GM21360 (cell line): ENCODE measurements at regions not wholly inside any gene's neighbourhood (a gene's known extent, or its start where the extent isn't known, plus 50 kb on each side); places are given as distances from the start of the nearest gene placed in this dataset.
"Not testable (repeated sequence)": the region's sequence is repeated elsewhere in the genome, so short reads cannot be mapped to it uniquely, and the experiment has no call there.

Experiments
- ATAC-seq: cut with Tn5 transposase; IDR thresholded peaks from one replicate; pipeline ENCODE4 v1.9.1; 2021; ENCODE audit warnings: mild to moderate bottlenecking, moderate library complexity; ENCODE audit not compliant: unreplicated experiment

DNA sequence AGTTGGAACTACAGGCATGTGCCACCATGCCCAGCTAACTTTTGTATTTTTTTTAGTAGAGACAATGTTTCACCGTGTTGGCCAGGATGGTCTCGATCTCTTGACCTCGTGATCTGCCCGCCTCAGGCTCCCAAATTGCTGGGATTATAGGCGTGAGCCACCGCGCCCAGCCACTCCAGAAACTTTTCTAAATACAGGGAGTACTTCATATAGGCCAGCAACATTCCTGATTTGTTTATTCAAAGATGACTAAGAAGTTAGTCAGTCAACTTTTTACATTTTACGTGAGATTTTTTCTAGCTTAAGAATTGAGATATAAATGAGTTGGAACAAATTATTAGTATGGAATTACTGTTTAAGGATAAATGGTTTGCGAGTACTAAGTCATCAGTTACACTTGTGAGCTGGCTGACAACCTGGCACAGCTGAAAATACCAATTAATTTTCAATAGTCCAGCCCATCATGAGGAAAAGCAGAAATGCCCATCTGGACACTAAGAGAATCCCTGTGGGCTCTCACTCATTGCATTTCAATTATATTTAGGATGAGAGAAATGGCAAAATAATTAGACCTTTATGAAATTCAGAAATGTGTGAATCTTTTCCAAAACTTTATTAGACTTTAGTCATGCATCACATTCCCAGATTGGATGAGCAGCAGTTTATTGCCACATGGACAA, 430.8 kb upstream of the SPATA31A3 start:
- not testable (repeated sequence) for ATAC-seq

DNA sequence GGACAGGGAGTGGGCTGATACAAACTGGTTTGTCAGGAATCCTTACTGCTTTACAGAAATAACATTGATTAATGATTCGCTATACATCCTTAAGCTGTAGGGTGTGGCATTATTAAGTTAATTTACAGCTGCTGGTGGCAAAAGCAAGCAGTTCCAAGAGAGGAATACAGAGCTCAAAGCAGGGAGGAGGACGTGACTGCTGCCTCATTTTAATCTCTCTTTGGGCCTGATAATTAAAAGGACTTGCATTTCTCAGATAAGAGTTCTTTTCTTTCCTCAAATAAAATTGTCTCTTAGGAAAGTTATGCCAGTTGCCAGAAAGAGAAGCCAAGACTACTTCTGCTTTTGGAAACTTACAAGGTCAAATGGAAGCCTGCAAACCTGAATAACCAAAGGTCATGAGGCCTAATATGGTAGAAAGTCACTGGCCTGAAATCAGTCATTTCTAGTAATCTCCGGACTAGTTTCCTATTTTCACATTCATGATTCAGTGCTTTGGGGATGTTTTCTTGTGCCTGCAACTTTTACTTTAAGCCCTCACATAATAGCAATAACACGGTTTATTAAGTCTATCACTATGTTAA, 426.2 kb upstream of the SPATA31A3 start:
- ATAC-seq: not testable (repeated sequence)

- not testable (repeated sequence) for ATAC-seq
Observed at GRCh38 chr9:67417341-67417983, 425.1 kb upstream of the SPATA31A3 start.

- ATAC-seq: not testable (repeated sequence)
Observed at GRCh38 chr9:67416639-67417038, 424.3 kb upstream of the SPATA31A3 start.

DNA sequence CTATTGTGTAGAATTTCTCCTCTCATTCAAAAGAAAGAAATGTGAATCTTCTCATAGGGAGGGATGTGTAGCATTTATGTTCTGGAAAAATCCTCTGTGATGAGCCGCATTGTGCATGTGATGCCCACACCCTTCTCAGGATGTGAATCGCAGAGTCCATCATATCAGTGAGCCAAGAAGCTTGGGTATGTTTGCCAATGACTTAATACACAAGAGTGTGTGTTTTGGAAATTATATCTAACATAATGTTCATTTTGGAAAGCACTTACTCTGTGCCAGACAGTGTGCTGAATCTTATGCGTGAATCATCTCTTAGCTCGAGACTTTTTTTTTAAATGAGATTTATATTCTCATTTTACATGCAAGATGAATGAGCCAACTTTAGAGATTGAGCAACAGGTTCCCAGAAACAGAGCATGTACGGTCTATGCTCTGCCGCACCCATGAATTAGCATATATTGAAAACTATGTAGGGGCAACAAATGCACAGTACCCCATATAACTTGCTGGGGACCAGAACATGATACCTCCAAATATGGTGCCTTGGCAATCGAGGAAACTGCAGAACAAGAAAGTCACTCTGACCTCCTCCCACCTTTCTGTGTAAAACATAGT, 418.4 kb upstream of the SPATA31A3 start:
- ATAC-seq: not testable (repeated sequence)

DNA sequence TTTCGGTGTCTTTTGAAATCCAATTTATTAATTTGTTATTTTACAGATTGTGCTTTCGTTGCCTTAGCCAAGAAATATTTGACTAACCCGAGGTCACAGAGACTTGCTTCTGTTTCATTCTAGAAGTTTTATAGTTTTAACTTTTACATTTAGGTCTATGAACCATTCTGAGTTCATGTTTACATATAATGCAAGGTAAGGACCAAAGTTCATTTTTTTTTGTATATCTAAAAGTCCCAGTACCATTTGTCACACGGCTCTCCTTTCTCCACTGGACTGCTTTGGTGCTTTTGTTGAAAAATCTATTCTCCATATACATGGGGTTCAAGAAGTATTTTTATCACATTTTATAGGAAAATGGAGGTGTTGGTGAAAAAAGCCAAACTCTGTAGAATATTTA, 411.4 kb upstream of the SPATA31A3 start:
- ATAC-seq: not testable (repeated sequence)

GRCh38 chr9:67397731-67398130, 405.4 kb upstream of the SPATA31A3 start:
- ATAC-seq: not testable (repeated sequence)

DNA sequence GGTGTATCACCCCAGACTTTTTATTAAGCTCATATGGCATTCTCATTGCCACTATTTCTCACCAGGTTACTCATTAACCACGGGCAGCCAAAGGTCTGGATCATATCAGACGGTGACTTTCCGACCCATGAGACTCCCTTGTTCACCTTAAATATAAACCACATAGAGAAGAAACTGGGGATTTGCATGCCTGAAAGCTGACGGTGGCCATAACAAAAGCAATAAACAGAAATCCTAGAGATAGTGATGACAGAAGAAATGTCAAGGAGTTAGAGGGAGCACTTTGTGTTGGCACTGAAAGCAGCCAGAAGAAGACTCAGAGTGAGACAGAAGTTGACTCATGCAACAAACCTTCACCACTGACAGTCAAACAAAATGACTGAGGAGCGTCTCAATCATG, 402.4 kb upstream of the SPATA31A3 start:
- not testable (repeated sequence) for ATAC-seq

- ATAC-seq: not testable (repeated sequence)
Observed at GRCh38 chr9:67394038-67394437, 401.7 kb upstream of the SPATA31A3 start.

- not testable (repeated sequence) for ATAC-seq
Observed at GRCh38 chr9:67369664-67370063, 377.3 kb upstream of the SPATA31A3 start.

DNA sequence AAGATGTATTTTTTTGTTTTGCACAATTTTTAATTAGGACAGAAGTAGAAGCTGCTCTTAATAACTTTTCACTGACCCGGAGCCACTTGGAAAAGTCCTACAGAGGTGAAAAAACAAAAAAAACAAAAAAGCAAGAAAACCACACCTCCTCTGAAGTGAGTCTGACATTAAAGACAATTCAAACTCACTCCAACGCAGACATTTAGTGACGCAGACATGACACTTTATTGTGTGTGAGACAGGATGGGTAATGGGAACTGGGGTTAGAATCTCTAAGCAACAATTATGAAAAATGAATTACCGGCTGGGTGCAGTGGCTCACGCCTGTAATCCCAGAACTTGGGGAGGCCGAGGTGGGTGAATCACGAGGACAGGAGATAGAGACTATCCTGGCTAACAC, 370.0 kb upstream of the SPATA31A3 start:
- not testable (repeated sequence) for ATAC-seq

- not testable (repeated sequence) for ATAC-seq
Observed at GRCh38 chr9:67353961-67354360, 361.6 kb upstream of the SPATA31A3 start.

DNA sequence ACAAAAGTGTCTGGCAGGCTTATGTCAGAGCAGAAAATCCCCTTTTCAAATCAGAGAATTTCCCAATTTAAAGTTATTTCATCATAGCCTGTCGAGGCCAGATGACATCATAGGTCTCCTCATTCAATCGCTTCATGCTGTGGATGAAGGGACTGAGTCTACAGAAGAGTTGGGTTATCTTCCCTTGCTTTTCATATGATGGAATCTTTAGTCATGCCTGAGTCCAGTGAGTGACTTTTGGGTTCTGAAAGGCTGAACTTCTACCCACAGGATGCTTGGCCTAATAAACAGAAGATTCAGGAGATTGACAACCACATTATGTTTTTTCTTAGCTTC, 357.0 kb upstream of the SPATA31A3 start:
- not testable (repeated sequence) for ATAC-seq

- ATAC-seq: not testable (repeated sequence)
Observed at GRCh38 chr9:67348562-67349423, 356.4 kb upstream of the SPATA31A3 start.

- not testable (repeated sequence) for ATAC-seq
Observed at GRCh38 chr9:67348094-67348493, 355.7 kb upstream of the SPATA31A3 start.

GRCh38 chr9:67339216-67339615, 346.9 kb upstream of the SPATA31A3 start:
- ATAC-seq: not testable (repeated sequence)

DNA sequence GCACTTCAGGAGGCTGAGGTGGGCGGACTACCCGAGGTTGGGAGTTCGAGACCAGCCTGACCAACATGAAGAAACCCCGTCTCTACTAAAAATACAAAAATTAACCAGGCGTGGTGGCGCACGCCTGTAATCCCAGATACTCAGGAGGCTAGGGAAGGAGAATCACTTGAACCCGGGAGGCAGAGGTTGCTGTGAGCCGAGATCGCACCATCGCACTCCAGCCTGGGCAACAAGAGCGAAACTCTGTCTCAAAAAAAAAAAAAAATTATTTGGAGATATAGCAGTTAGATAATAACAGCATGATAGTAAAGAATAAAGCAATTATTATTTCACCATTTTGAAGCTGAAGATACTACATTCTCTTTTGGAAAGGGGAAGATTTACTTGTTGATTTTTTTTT, 345.9 kb upstream of the SPATA31A3 start:
- ATAC-seq: not testable (repeated sequence)

DNA sequence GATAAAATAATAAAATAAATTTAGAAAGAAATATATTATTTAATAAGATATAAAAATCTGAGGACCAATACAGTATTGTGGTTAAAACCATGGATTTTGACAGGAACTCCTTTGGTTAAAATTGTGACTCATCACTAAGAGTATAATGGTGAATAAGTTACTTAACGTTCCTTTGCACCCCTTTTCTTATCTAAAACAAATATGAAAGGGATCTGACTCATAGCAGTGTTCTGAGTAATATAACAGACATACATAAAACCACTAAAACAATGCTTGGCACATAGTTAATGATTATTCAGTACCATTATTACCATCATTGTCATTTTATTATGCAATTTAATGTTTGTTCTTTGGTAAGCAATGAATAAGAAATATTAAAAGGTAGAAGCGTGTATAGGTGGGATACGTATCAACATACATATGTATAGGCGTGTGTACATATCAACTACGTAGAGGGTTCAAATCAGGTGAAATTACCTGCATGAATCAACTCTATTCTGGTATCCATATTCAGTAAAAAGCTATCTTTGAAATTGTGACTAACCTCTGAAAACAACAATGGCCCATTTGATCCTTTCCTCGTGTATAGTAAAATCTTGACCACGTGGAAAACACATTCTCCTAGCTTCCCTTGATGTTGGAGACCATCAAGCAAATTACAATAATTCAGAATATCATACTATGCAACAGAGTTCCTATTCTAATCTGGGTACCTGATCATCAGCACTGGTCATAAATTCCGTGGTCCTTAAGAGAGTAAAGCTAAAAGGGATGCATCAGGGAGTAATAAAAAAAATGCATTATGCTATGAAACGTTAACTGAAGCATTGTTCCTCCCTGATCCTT, 342.6 kb upstream of the SPATA31A3 start:
- ATAC-seq: not testable (repeated sequence)

GRCh38 chr9:67331634-67332033, 339.3 kb upstream of the SPATA31A3 start:
- ATAC-seq: not testable (repeated sequence)

DNA sequence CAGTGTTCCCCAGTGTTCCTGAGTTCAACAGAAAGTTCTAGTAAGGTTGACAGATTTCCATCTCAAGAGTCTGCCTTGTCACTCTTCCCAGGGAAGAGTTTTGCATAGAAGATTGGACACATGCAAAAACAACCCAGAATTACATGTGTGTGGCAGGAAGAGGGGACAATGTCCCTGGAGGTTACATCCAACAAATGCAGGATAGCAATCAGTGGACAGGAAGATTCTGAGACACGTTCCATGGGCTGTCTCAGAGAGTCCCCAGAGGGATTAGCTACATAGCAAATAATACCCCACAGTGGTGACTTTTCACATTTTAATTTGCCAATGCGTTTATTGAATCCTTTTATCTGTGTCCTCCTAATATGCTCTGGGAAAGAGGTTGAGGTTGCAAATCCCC, 321.1 kb upstream of the SPATA31A3 start:
- not testable (repeated sequence) for ATAC-seq
